ENCODE measurements at regions not wholly inside any gene's neighbourhood (a gene's known extent, or its start where the extent isn't known, plus 50 kb on each side); places are given as distances from the start of the nearest gene placed in this dataset.

GRCh38 chr14:73784988-73785313 is 66.7 kb upstream of the PTGR2 start:
- TF ChIP-seq CTCF (IDR thresholded peaks at IDR 0.05; ENCODE audit: extremely low read depth in 1 of 2, insufficient read depth in 1 of 2, low read depth in 1 of 2, low read length in 2 of 2) (no peak), MYC (IDR thresholded peaks at IDR 0.05; ENCODE audit: low read depth, low read length) (no peak), MAX (IDR thresholded peaks at IDR 0.05; ENCODE audit: insufficient read depth, insufficient read length) (no peak), POLR2AphosphoS5 (IDR thresholded peaks at IDR 0.05; ENCODE audit: insufficient read depth, low read depth, low read length) (no peak), EZH2 (IDR thresholded peaks at IDR 0.05; ENCODE audit: borderline replicate concordance, low read depth, low read length, severe bottlenecking) (no peak), POLR2A (IDR thresholded peaks at IDR 0.05; ENCODE audit: low read depth, low read length) (no peak), JUN (IDR thresholded peaks at IDR 0.05; ENCODE audit: borderline replicate concordance, insufficient read depth, insufficient read length, low read depth) (no peak)
